Bronchial epithelial cell (primary cell): ENCODE measurements at regions not wholly inside any gene's neighbourhood (a gene's known extent, or its start where the extent isn't known, plus 50 kb on each side); places are given as distances from the start of the nearest gene placed in this dataset.
A peak's percentile ranks its signal among the peaks of the same experiment; 100 is the strongest.

Experiments used
- DNase-seq: peaks from one replicate; pipeline ENCODE4 v3.0.0-alpha.2; 2010; ENCODE audit warnings: low read depth
- FAIRE-seq: peaks from 2 replicates; lab custom pipeline; 2011; peaks lifted over from hg19 to GRCh38; lab: Jason Lieb, UNC
- H3K27me3 ChIP-seq: 2 replicates; pipeline ENCODE4 v1.5.1; 2011; ENCODE audit warnings: low read length; ENCODE audit not compliant: control insufficient read depth, insufficient read depth
- H3K36me3 ChIP-seq: 2 replicates; pipeline ENCODE4 v1.5.1; 2011; ENCODE audit warnings: low read length; ENCODE audit not compliant: control insufficient read depth, insufficient read depth
- H3K4me3 ChIP-seq: 2 replicates; pipeline ENCODE4 v1.5.1; 2011; ENCODE audit warnings: mild to moderate bottlenecking, low read depth, low read length, control low read depth
- TF ChIP-seq, protein P1 (sequence below): IDR thresholded peaks from 2 replicates; pipeline ENCODE4 v1.5.1; 2011; ENCODE audit warnings: mild to moderate bottlenecking, moderate library complexity, low read length, control low read depth, inconsistent platforms; ENCODE audit not compliant: insufficient read depth, severe bottlenecking

DNA sequence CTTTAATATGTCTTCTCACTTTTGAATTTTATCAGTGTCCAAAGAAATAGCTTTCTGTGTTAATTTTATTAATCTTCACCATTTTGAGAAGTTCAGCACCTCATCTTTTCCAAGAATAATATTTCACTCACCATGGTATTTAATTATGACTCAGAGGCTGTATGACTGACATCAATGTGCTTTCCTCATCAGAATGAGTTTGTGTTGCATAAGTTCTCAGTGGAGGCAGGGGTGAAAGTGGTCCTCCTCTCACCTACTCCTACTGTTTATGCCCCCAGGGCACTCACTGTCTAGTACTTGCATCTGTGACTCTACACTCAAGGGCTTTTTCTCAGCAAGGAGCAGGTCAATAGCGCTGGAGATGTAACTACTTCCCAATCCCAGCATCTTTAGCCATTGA is 905.3 kb upstream of the INTU start:
- TF ChIP-seq, protein P1, sequence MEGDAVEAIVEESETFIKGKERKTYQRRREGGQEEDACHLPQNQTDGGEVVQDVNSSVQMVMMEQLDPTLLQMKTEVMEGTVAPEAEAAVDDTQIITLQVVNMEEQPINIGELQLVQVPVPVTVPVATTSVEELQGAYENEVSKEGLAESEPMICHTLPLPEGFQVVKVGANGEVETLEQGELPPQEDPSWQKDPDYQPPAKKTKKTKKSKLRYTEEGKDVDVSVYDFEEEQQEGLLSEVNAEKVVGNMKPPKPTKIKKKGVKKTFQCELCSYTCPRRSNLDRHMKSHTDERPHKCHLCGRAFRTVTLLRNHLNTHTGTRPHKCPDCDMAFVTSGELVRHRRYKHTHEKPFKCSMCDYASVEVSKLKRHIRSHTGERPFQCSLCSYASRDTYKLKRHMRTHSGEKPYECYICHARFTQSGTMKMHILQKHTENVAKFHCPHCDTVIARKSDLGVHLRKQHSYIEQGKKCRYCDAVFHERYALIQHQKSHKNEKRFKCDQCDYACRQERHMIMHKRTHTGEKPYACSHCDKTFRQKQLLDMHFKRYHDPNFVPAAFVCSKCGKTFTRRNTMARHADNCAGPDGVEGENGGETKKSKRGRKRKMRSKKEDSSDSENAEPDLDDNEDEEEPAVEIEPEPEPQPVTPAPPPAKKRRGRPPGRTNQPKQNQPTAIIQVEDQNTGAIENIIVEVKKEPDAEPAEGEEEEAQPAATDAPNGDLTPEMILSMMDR = no peak
- no peaks in the 10 kb centered on the region for H3K27me3 ChIP-seq
- DNase-seq = peak; percentile 79

DNA sequence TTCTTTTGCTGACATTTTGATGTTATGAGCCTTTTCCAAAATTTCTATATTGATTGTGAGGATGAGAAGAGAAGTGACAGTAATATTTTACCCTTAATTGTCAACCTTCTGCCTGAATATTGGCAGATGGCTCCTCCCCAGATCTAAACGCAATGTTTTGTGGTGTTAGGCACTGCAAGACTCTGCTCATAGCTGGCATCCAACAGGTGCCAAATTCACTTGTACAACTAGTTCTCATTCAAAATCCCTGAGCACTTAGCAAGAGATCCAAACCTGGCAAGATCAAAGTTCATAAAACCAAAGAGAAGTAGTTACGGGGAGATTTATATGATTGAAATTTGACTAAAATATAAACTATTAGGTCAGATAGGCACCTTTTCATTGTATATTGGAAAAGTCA is 901.7 kb upstream of the INTU start:
- TF ChIP-seq, protein P1 = no peak
- H3K36me3 ChIP-seq = no peaks in the 10 kb centered on the region
- FAIRE-seq = no peak
- no peak overlapping the region for H3K4me3 ChIP-seq
- no peak for DNase-seq
- H3K27me3 ChIP-seq = no peaks in the 10 kb centered on the region

More for the DNA sequence above, 905.3 kb upstream of the INTU start:
- FAIRE-seq = no peak
- Histone ChIP-seq H3K36me3 (no peaks in the 10 kb centered on the region), H3K4me3 (no peak overlapping the region)

DNA sequence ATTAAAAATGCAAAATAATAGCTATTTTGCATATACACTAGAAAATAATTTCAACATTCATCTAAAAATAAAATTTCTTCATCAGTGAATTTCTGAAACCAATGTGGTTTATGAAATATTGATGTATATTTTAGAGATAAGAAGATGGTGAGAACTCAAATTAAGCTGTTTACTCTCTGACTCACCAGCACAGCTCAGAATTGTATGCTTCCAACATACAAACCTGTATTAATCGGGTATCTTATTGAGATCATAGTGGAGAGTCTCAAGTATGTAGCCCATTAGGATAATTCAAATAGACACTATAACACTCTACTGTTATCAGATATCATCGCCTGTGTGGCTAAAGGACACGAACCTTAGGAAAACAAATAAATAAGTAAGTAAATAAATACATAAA is 899.5 kb upstream of the INTU start:
- H3K36me3 ChIP-seq = no peaks in the 10 kb centered on the region
- FAIRE-seq = no peak
- no peak overlapping the region for H3K4me3 ChIP-seq
- DNase-seq = peak; percentile 46
- H3K27me3 ChIP-seq = no peaks in the 10 kb centered on the region
- TF ChIP-seq, protein P1 = no peak

- Histone ChIP-seq H3K27me3 (no peaks in the 10 kb centered on the region), H3K4me3 (no peak overlapping the region), H3K36me3 (no peaks in the 10 kb centered on the region)
- DNase-seq (no peak), FAIRE-seq (no peak)
- TF ChIP-seq, protein P1 = no peak
These were observed 898.3 kb upstream of the INTU start for GRCh38 chr4:126734465-126734864.

GRCh38 chr4:126735294-126736132 is 897.2 kb upstream of the INTU start:
- FAIRE-seq = no peak

More at GRCh38 chr4:126735294-126736132, 897.2 kb upstream of the INTU start:
- no peak for DNase-seq
- H3K27me3 ChIP-seq = no peaks in the 10 kb centered on the region
- H3K36me3 ChIP-seq = no peaks in the 10 kb centered on the region
- TF ChIP-seq, protein P1 = no peak
- H3K4me3 ChIP-seq = no peak overlapping the region
